ENCODE measurements at regions not wholly inside any gene's neighbourhood (a gene's known extent, or its start where the extent isn't known, plus 50 kb on each side); places are given as distances from the start of the nearest gene placed in this dataset.

- no peak for TF ChIP-seq HMGA1 (CRISPR knock-in tag; conservative IDR thresholded peaks at IDR 0.05)
These were observed 662.5 kb downstream of the PLPP3 start (continued) for GRCh38 chr1:55916907-55917306.

DNA sequence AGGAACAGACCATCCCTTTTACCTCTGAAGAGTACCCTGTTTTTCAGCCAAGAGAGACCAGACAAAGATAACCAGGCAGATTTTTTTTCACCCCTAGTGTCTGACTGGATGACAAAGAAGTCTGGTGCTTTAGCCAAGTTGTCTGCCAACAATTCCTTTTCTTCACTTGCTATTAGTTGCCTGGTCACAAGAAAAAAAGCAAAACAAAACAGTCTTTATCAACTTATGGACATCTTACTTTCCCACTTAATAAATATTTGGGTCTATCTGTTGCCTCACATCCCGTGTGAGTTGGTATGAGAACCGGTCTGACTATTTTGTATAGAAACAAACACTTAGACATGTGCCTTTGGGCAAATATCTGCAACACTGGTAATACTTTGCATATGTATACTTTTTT, 662.9 kb downstream of the PLPP3 start:
- Histone ChIP-seq H3K4me2 (ENCODE audit: low read depth, low read length) (no peak overlapping the region), H3K9ac (ENCODE audit: insufficient read depth, low read depth, low read length) (no peak overlapping the region), H2AFZ (ENCODE audit: low read length) (no peak overlapping the region), H3K79me2 (ENCODE audit: insufficient read depth, low read length) (no peaks in the 10 kb centered on the region), H3K9me3 (ENCODE audit: low read length) (peaks cover 12% of the 10 kb centered on the region; the same call in 1 of the 2 replicates), H3K36me3 (replicated peaks in 1 of 2; ENCODE audit: control insufficient read depth in 1 of 2, insufficient read depth in 2 of 2, low read length in 2 of 2) (no peaks in the 10 kb centered on the region), H3K27ac (ENCODE audit: extremely low read length, insufficient read depth, low read length) (no peak overlapping the region), H3K4me1 (ENCODE audit: insufficient read depth, low read length) (no peaks in the 10 kb centered on the region), H3K4me3 (replicated peaks in 1 of 3; ENCODE audit: insufficient read depth in 1 of 3, low read depth in 2 of 3, low read length in 3 of 3) (no peak overlapping the region), H3K27me3 (ENCODE audit: control insufficient read depth in 1 of 2, insufficient read depth in 2 of 2, low read length in 2 of 2) (no peaks in the 10 kb centered on the region; a peak in 2 of 5 replicates), H4K20me1 (ENCODE audit: insufficient read depth, low read length) (no peaks in the 10 kb centered on the region)
- no peak for DNase-seq (ENCODE audit: low spot score)
- ChIA-PET POLR2A (no interaction called here), CTCF (ENCODE audit: low intra/inter-chr PET ratio, low total read pairs) (no interaction called here)
- FAIRE-seq = no peak
- no peak for ATAC-seq
- in situ Hi-C loops (cut with HindIII; ENCODE audit: extremely low pct_ligation_motif_present, low pct_unique_long_range_greater_than_20kb) (no loop called here), intact Hi-C loops (cut with micrococcal nuclease; ENCODE audit: unreplicated experiment) (no loop called here)
- WGBS (ENCODE audit: low lambda C conversion rate) = 2% methylated on average over 2 of the region's 2 CpGs
- TF ChIP-seq ZKSCAN8 (CRISPR knock-in tag; IDR thresholded peaks at IDR 0.05; ENCODE audit: borderline replicate concordance) (no peak), NFYB (CRISPR knock-in tag; IDR thresholded peaks at IDR 0.05) (no peak), ZNF362 (CRISPR knock-in tag; IDR thresholded peaks at IDR 0.05; ENCODE audit: borderline replicate concordance) (no peak)
- no TSS peak for BruUV-seq (replicated peaks)

GRCh38 chr1:55913565-55913964, 665.8 kb downstream of the PLPP3 start:
- Histone ChIP-seq H3K4me1 (ENCODE audit: insufficient read depth, low read length) (no peaks in the 10 kb centered on the region), H3K9me3 (ENCODE audit: low read length) (peaks cover 12% of the 10 kb centered on the region; the same call in 1 of the 2 replicates), H3K27ac (ENCODE audit: extremely low read length, insufficient read depth, low read length) (no peak overlapping the region), H3K27me3 (ENCODE audit: control insufficient read depth in 1 of 2, insufficient read depth in 2 of 2, low read length in 2 of 2) (no peaks in the 10 kb centered on the region; a peak in 1 of 5 replicates), H3K79me2 (ENCODE audit: insufficient read depth, low read length) (no peaks in the 10 kb centered on the region), H2AFZ (ENCODE audit: low read length) (no peak overlapping the region), H4K20me1 (ENCODE audit: insufficient read depth, low read length) (no peaks in the 10 kb centered on the region), H3K4me2 (ENCODE audit: low read depth, low read length) (no peak overlapping the region), H3K36me3 (replicated peaks in 1 of 2; ENCODE audit: control insufficient read depth in 1 of 2, insufficient read depth in 2 of 2, low read length in 2 of 2) (no peaks in the 10 kb centered on the region), H3K4me3 (replicated peaks in 1 of 3; ENCODE audit: insufficient read depth in 1 of 3, low read depth in 2 of 3, low read length in 3 of 3) (no peak overlapping the region), H3K9ac (ENCODE audit: insufficient read depth, low read depth, low read length) (no peak overlapping the region)
- TF ChIP-seq MNT (IDR thresholded peaks at IDR 0.05) = no peak
- in situ Hi-C loops (cut with HindIII; ENCODE audit: extremely low pct_ligation_motif_present, low pct_unique_long_range_greater_than_20kb) = no loop called here
- BruUV-seq (replicated peaks) = no TSS peak
- POLR2A ChIA-PET = no interaction called here
- 68% methylated on average over 2 of the region's 7 CpGs for WGBS (ENCODE audit: low lambda C conversion rate)
- intact Hi-C loops (cut with micrococcal nuclease; ENCODE audit: unreplicated experiment) = no loop called here
- no peak for ATAC-seq
- no peak for FAIRE-seq
- CTCF ChIA-PET (ENCODE audit: low intra/inter-chr PET ratio, low total read pairs) = no interaction called here
- no peak for DNase-seq (ENCODE audit: low spot score)
